HL-60 (cell line): ENCODE measurements at regions not wholly inside any gene's neighbourhood (a gene's known extent, or its start where the extent isn't known, plus 50 kb on each side); places are given as distances from the start of the nearest gene placed in this dataset.

Experiments
- CTCF ChIP-seq: IDR thresholded peaks from one replicate; pipeline ENCODE4 v1.5.1; 2011; ENCODE audit warnings: low read length, control low read depth, inconsistent platforms; ENCODE audit not compliant: insufficient read depth
- GABPA ChIP-seq: IDR thresholded peaks from 2 replicates; pipeline ENCODE4 v1.6.1; 2012; ENCODE audit warnings: low read depth
- POLR2AphosphoS5 ChIP-seq: IDR thresholded peaks from 2 replicates; pipeline ENCODE4 v1.6.1; 2012; ENCODE audit warnings: low read depth
- REST ChIP-seq: IDR thresholded peaks from 2 replicates; pipeline ENCODE4 v1.6.1; 2012; ENCODE audit warnings: low read depth; ENCODE audit not compliant: insufficient replicate concordance
- SPI1 ChIP-seq: IDR thresholded peaks from 2 replicates; pipeline ENCODE4 v1.6.1; 2012; ENCODE audit warnings: low read depth, mild to moderate bottlenecking, borderline replicate concordance

GRCh38 chr15:38195191-38195901 is 57.3 kb upstream of the SPRED1 start:
- TF ChIP-seq POLR2AphosphoS5 (no peak), CTCF (no peak), REST (no peak), GABPA (no peak), SPI1 (no peak)
